Caco-2 (cell line): ENCODE measurements at regions not wholly inside any gene's neighbourhood (a gene's known extent, or its start where the extent isn't known, plus 50 kb on each side); places are given as distances from the start of the nearest gene placed in this dataset.

Source experiments
- BruUV-seq: library from RNA; stranded (reverse); fragments of 400-500 nt; replicated peaks from 2 replicates; lab custom pipeline; 2021; lab: Mats Ljungman, UMichigan
- CTCF ChIA-PET: fragments of 300-600 bp; sonication (Branson Sonifier 250); formaldehyde crosslinking; loops from one replicate; lab custom pipeline; 2022; ENCODE audit warnings: antibody characterized with exemption; lab: Charles Lee
- POLR2A ChIA-PET: fragments of 300-600 bp; sonication (Branson Sonifier 250); formaldehyde crosslinking; loops from one replicate; lab custom pipeline; 2022; ENCODE audit warnings: antibody characterized with exemption; lab: Charles Lee
- DNase-seq, 2 experiments: peaks; one replicate each; pipeline versions ENCODE4 v3.0.0 to v3.0.0-alpha.2; 2020 to 2022
- H3K27me3 ChIP-seq: replicated peaks from 2 replicates; pipeline ENCODE4 v1.6.0; 2011; ENCODE audit warnings: low read length; ENCODE audit not compliant: control insufficient read depth, insufficient read depth
- H3K36me3 ChIP-seq: 2 replicates; pipeline ENCODE4 v1.5.1; 2011; ENCODE audit warnings: low read length; ENCODE audit not compliant: control insufficient read depth, insufficient read depth
- H3K4me1 ChIP-seq: fragments of 250-450 bp; sonication (Bioruptor Pico); 2 replicates; pipeline ENCODE4 v1.5.1; 2020; ENCODE audit warnings: mild to moderate bottlenecking
- H3K4me3 ChIP-seq: 2 replicates; pipeline ENCODE4 v1.5.1; 2011; ENCODE audit warnings: low read depth, mild to moderate bottlenecking, control low read depth, low read length
- H3K9me3 ChIP-seq: fragments of 250-450 bp; sonication (Bioruptor Pico); 2 replicates; pipeline ENCODE4 v1.5.1; 2020; ENCODE audit warnings: mild to moderate bottlenecking, moderate library complexity
- H3K27ac Mint-ChIP-seq: one replicate; pipeline ENCODE4 v1.8.0; 2022; ENCODE audit warnings: mixed read lengths; ENCODE audit not compliant: unreplicated experiment
- H3K27me3 Mint-ChIP-seq: one replicate; pipeline ENCODE4 v1.8.0; 2022; ENCODE audit warnings: mixed read lengths; ENCODE audit not compliant: insufficient read depth, unreplicated experiment
- H3K36me3 Mint-ChIP-seq: one replicate; pipeline ENCODE4 v1.8.0; 2022; ENCODE audit warnings: mild to moderate bottlenecking, mixed read lengths; ENCODE audit not compliant: insufficient read depth, unreplicated experiment
- H3K4me1 Mint-ChIP-seq: one replicate; pipeline ENCODE4 v1.8.0; 2022; ENCODE audit warnings: low read depth, mixed read lengths; ENCODE audit not compliant: unreplicated experiment
- H3K4me3 Mint-ChIP-seq: one replicate; pipeline ENCODE4 v1.8.0; 2022; ENCODE audit warnings: mild to moderate bottlenecking, moderate library complexity, mixed read lengths; ENCODE audit not compliant: unreplicated experiment
- H3K9me3 Mint-ChIP-seq: one replicate; pipeline ENCODE4 v1.8.0; 2022; ENCODE audit warnings: mixed read lengths; ENCODE audit not compliant: unreplicated experiment
- CTCF ChIP-seq, 2 experiments: fragments of 200-600 bp in 1 of 2; IDR thresholded peaks; 1 replicate in 1 of 2; 2 replicates in 1 of 2; pipeline versions ENCODE4 v1.5.1 to v1.8.0; 2011 to 2022; ENCODE audit warnings: antibody characterized with exemption in 1 of 2, control low read depth in 1 of 2, inconsistent platforms in 1 of 2, low read depth in 1 of 2, low read length in 1 of 2, mild to moderate bottlenecking in 1 of 2, moderate library complexity in 1 of 2; ENCODE audit not compliant: insufficient read depth in 1 of 2, severe bottlenecking in 1 of 2, unreplicated experiment in 1 of 2
- intact Hi-C: fragments of 100-400 bp; cut with micrococcal nuclease; formaldehyde crosslinking; loops from one replicate; pipeline ENCODE4 v1.10.0; 2022; ENCODE audit not compliant: unreplicated experiment

DNA sequence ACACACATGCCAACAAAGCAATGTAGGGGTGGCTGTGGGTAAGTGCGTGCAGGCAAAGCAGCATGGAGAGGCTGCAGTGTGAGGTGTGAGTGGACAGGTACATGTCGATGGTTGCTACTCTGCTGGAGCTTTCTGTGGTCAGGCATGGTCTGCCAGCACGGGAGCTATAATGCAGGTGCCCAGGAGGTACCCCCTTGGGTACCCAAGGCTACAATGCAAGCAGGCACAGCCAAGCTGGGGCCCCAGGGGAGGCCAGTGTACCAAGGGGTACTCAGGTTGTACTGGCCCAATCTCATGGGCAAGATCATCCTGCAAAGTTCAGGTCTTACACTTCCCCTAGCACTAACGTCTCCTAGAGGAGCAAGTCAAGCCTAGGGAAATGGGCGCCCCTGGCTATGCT, 58.4 kb upstream of the IRAK1BP1 start:
- H3K27me3 ChIP-seq = no peaks in the 10 kb centered on the region
- Mint-ChIP-seq H3K4me3 (no peak overlapping the region), H3K27ac (no peak overlapping the region), H3K4me1 (no peaks in the 10 kb centered on the region), H3K27me3 (peaks cover 4% of the 10 kb centered on the region), H3K36me3 (no peaks in the 10 kb centered on the region), H3K9me3 (peaks cover 9% of the 10 kb centered on the region)
- ChIA-PET POLR2A (no interaction called here), CTCF (no interaction called here)
- DNase-seq = no peak
- no peaks in the 10 kb centered on the region for H3K36me3 ChIP-seq
- H3K9me3 ChIP-seq = no peaks in the 10 kb centered on the region
- BruUV-seq = no TSS peak
- no peak for TF ChIP-seq CTCF (IDR thresholded peaks at IDR 0.05; ENCODE audit: insufficient read depth in 1 of 2, low read depth in 1 of 2, low read length in 1 of 2, severe bottlenecking in 1 of 2, unreplicated experiment in 1 of 2)
- intact Hi-C loops = no loop called here
- H3K4me1 ChIP-seq = no peaks in the 10 kb centered on the region
- H3K4me3 ChIP-seq = no peak overlapping the region

DNA sequence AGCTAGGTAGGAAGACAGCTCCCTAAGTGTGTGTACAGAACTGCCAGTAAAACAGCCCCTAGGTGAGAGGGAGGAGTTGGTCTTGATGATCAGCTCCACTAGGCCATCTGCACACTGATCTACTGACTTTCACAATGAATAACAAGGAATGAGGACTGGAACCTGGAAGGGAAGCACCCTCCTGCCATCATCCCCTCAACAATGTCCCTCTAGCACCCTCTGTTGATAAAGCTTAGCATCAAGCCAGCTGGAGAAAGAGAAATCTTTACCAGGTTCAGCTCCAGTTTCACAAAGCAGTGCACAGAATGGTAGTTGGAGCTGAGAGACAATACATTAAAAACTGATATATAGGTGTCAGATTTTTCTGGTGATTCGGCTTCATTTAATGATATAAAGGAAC, 57.2 kb upstream of the IRAK1BP1 start:
- ChIA-PET CTCF (interaction anchor here (0.6 to 1.2 kb wide), 6 partner anchors 26 to 1190 kb away, joined by 3 to 8 read pairs (median 3); no protein-coding TSS in a partner anchor), POLR2A (no interaction called here)
- H3K4me1 Mint-ChIP-seq = no peaks in the 10 kb centered on the region
- H3K27ac Mint-ChIP-seq = no peak overlapping the region
- peaks cover 10% of the 10 kb centered on the region for H3K9me3 Mint-ChIP-seq
- Histone ChIP-seq H3K4me1 (no peaks in the 10 kb centered on the region), H3K4me3 (no peak overlapping the region), H3K9me3 (no peaks in the 10 kb centered on the region), H3K27me3 (no peaks in the 10 kb centered on the region), H3K36me3 (no peaks in the 10 kb centered on the region)
- peak; percentile 23 to 64 for TF ChIP-seq CTCF (IDR thresholded peaks at IDR 0.05; ENCODE audit: insufficient read depth in 1 of 2, low read depth in 1 of 2, low read length in 1 of 2, severe bottlenecking in 1 of 2, unreplicated experiment in 1 of 2)
- H3K4me3 Mint-ChIP-seq = no peak overlapping the region
- intact Hi-C loops = loop anchor here (1.0 kb wide), 1 partner anchor 374 kb away; no protein-coding TSS in a partner anchor
- peak; percentile 50 to 59 for DNase-seq
- H3K27me3 Mint-ChIP-seq = peaks cover 5% of the 10 kb centered on the region
- no TSS peak for BruUV-seq
- H3K36me3 Mint-ChIP-seq = no peaks in the 10 kb centered on the region

- BruUV-seq = no TSS peak
- H3K27ac Mint-ChIP-seq = no peak overlapping the region
- H3K4me3 Mint-ChIP-seq = no peak overlapping the region
These were observed 56.7 kb upstream of the IRAK1BP1 start for GRCh38 chr6:78810698-78811097.

More at GRCh38 chr6:78810698-78811097, 56.7 kb upstream of the IRAK1BP1 start:
- Mint-ChIP-seq H3K4me1 (no peaks in the 10 kb centered on the region), H3K36me3 (no peaks in the 10 kb centered on the region), H3K27me3 (peaks cover 5% of the 10 kb centered on the region), H3K9me3 (peaks cover 10% of the 10 kb centered on the region)
- H3K27me3 ChIP-seq = no peaks in the 10 kb centered on the region
- no peaks in the 10 kb centered on the region for H3K4me1 ChIP-seq
- no peak for TF ChIP-seq CTCF (IDR thresholded peaks at IDR 0.05; ENCODE audit: insufficient read depth in 1 of 2, low read depth in 1 of 2, low read length in 1 of 2, severe bottlenecking in 1 of 2, unreplicated experiment in 1 of 2)
- ChIA-PET CTCF (interaction anchor here (0.6 to 1.2 kb wide), 6 partner anchors 27 to 1190 kb away, joined by 3 to 8 read pairs (median 3); no protein-coding TSS in a partner anchor), POLR2A (no interaction called here)
- intact Hi-C loops = loop anchor here (1.0 kb wide), 1 partner anchor 374 kb away; no protein-coding TSS in a partner anchor
- H3K36me3 ChIP-seq = no peaks in the 10 kb centered on the region
- DNase-seq = no peak
- H3K9me3 ChIP-seq = no peaks in the 10 kb centered on the region
- no peak overlapping the region for H3K4me3 ChIP-seq
